GM19463 (cell line): ENCODE measurements at regions not wholly inside any gene's neighbourhood (a gene's known extent, or its start where the extent isn't known, plus 50 kb on each side); places are given as distances from the start of the nearest gene placed in this dataset.

Experiments
- ATAC-seq: cut with Tn5 transposase; IDR thresholded peaks from one replicate; pipeline ENCODE4 v1.9.1; 2021; ENCODE audit warnings: mild to moderate bottlenecking, moderate library complexity; ENCODE audit not compliant: unreplicated experiment

DNA sequence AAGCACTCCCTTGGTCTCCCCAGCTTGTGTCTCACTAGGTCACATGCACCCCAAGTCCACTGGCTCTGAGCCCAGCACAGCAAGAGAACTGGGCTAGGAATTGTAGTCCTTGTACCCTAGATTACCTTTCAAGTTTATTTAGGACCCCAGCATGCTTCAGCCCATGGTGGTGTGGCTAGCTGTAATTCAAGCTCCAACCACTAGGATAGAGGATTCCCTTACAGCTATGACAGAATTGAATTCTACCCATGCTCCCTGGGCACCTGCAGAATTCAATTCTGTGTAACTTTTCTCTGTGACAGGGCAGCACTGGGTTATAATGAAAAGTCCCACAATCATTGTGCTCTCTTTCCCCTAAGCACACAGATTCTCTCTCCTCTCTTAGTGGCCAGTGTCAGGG, 253.8 kb upstream of the DMD start:
- no peak for ATAC-seq

DNA sequence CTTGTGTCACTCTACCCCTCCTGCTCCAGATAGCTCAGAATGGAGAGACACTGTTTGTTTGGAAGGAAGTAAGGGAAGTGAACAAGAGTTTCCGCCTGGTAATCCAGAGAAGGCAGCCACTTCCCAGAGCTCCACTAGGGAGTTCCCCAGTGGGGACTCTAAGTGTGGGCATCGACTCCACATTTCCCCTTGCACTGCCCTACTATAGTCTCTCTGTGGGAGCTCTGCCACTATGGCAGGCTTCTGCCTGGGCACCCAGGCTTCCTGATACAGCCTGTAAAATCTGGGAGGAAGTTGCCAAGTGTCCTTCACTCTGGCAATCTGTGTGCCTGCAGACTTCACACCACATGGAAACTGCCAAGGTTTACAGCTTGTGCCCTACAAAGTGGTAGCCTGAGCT, 245.8 kb upstream of the DMD start:
- no peak for ATAC-seq

DNA sequence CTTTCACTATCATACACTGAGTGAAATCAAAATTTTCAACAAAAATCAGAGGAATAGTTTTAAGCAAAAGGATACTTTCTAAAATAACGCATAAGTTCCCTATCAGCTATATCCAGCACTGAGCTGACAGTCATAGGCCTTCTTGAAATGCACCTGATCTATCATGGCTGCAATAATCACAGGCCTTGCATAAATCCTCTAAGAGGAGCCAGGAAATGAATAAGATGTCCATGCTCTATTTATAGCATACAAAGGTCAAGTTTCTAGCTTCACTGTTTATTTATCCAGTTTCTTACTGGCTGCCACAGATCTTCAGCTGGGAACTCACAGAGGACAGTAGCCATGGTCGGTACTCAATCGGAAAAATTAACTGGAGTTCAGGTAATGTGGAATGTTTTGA, 235.9 kb upstream of the DMD start:
- no peak for ATAC-seq

DNA sequence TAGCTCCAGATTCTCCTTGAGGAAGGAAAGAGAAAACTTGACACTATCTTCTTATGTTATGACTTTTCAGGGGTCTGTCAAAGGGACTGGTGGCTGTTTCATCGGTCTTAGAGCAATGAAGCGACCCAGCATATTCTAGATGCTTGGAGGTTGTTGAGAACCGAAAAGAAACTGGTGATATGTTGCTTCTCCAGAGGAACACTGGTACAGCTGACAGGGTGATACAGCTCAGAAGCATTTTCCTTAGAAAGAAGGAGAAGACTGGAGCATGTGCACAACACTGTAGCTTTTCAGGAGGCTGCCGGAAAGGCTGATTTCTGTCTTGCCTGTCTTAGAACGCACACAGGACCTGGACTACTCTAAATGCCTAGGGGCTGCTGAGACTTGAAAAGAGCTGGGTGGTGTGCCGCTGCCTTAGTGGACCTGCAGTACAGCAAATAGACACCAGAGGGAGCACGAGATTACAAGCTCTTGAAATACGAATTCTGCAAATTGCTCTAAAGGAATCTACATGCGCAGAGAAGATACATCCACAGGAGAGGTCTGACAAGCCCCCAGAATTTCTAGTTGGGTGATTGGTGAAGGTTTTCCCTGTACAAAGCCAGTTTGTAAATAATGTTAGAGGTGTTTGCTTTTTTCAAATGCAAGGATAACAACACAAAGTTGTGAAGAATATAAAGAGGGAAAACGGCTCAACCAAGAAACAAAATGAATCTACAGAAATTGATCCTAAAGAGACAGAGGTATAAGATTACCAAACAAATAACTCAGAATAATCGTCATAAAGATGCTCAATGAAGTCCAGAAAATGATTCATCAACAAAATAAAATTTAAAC, 223.1 kb upstream of the DMD start:
- peak; percentile 63 for ATAC-seq

DNA sequence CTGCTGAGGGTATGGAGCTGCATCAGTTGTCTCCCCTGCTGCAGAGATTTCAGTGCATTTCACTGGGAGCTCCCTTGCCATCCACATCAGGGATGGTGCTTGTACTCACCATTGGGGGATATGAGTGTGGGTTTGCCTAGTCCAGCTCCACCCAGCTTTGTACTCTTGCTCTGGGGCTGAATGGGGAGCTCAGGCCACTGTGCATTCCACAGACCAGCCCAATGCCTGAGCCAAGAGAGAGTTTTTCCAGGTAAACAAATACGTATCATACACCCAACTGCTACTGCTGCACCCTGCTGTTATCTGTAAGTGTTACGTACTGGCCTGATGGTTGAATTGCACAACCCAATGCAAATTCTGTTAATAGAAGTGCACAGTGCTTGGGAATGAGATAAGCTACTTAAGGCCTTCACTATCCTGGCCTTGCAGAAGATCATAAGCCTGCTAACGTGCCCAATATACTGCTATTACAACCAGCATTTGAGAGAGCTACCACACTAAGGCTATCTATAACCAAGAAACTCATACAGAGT, 205.0 kb upstream of the DMD start:
- ATAC-seq: no peak

DNA sequence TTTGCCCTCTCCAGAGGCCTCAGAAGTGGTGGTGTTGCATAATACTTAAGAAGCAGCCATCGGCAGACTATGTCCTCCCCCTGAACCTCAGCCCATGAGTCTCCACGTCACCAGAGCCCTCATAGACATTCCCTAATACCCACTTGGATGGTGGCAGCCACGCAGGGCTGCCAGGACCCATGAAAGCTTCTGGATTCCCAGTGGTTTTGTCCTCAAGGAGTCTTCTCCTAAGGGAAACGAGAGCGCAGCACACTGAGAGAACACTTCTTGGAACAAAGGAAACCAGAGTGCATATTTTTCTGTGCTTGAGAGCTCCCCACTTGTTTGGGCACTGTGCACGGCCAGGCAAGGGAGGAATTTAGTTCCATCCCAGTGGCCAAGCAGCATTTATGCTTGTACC, 204.1 kb upstream of the DMD start:
- no peak for ATAC-seq

DNA sequence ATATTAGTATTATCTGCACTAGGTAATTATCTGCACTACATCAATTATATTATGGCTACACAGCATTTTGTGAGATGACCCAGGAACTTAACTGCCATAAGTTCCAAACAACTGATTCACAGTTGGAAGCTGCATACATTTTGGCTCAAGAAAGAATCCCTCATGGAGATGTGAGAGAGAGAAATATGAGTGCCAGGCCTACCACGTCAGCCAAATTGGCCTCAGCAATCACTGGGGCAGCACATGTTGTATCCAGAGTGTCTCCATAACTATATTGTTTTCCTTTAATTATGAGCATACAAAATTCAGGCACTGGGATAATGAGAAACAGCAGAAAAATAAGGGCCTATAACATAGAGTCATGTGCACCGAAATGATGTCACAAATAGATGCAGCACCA, 174.2 kb upstream of the DMD start:
- no peak for ATAC-seq

DNA sequence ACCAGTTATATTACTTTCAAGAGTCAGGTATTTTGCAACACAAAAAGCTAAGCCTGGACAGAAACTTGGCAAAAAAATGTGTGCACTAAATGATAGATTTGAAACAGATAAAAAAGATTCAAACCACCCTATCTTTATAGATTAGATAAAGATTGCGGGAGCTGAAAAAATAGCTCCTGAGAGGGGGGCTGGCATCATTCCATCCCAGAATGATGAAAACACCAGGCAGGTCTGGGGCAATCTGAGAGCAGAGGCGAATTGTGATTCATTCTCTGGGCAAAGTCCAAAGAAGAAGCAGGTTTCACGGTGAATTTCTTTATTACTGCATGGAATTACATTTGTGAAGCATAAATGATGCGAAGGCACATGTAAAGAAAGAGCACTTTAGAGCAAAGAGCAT, 168.5 kb upstream of the DMD start:
- ATAC-seq: no peak

DNA sequence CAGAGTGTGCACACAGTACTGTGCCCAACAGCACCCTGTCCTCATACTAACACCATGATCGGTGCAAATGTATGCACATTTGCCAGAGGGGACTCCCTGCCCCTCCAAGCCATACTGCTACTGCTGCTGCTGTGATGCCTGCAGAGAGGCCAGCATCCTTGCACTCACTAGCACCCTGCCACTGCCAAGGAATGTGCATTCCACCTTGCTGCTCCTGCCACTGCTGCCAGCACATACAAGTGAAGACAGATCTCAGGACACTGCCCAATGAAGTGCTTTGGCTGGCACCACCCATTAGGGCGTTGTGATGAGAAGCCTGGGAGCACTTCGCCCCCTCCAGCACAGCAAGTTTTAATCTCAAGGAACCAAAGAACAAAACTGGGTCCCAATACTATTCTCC, 146.3 kb upstream of the DMD start:
- no peak for ATAC-seq

DNA sequence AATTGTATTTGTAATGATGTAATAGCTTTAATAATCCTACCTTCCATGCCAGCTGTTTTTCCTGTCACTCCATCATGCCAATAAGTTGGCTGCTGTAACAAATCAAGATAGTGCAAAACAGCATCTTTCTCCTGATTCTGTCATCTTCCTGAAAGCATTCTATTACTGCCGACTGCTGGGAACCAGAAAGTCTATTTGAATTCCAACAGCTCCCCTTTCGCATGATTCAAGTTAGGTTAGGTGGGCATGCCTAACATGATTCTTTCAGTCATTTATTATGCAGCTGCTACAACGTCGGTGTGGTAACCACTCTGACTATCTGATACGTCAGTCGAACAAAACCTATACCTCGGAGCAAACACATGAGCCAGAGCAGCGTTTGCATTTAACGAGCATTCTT, 127.9 kb upstream of the DMD start:
- no peak for ATAC-seq

DNA sequence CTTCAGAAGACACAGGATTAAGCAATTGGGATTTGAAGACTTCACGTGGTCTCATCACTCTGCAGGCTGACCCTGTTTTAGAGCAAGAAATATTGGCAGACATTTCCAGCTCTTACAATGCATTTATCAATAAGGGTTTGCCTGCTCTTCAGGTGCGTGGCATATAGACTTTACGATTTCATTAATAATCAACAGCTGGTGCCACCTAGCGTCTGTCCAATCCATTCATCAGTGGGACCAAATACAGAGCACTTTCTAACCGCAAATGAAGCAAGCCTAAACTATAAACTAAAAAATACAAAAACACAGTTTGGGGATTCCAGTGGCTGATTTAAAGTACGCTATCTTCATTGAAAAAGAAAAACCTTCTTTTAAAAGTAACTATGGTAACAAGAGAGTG, 125.4 kb upstream of the DMD start:
- no peak for ATAC-seq

DNA sequence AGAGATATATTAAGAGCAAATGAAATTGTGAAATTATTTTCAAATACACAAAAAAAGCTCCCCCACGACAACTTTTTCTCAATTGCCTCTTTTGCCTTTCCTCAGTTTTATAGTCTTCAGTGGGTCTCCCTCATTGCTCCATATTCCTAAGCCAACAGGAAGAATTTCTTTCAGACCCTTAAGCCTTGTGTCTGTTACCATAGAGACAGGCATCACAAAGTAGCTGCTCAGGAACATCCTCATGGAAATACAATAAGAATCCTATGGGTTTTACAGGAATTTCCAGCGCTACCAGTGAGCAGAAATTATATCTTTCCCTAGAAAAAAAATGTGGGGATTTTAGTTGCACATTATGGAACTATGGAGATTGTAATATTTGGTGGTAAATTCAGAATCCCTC, 121.9 kb upstream of the DMD start:
- no peak for ATAC-seq

DNA sequence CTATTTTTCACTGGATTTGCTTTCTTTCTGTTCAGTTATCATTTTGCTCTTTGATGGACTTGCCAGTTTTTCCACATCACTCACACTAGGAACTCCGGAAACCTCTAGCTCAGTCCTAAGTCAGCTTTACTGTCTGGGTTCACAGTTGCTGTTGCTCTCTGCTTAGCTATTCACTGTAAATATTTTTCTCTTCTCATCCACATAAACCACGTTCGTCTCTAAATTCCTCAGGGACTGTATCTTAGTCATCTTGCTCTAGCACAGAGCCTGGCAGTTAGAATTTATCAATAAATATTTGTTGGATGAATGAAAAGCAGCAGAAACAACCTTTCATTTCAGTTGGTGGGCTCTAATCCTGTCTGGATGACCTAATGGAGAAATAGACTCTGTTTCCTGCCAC, 119.4 kb upstream of the DMD start:
- ATAC-seq: no peak

DNA sequence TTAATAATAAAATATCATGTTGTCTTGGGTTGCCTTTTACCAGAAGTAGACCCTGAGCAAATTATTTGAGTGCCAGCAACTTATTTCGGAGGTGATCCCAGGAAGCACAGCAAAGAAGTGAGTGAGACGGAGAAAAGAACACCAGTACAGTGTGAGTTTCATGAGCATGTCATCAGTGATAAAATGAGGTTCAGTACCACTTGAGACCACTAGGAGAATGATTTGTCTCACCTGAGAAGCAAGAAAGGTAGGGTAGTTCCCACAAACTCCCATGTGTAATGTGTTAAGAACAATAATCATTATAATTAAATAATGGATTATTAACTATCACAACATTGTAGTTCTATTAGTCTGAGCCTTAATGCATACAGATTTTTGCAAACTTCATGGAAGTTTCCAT, 112.8 kb upstream of the DMD start:
- ATAC-seq: no peak

DNA sequence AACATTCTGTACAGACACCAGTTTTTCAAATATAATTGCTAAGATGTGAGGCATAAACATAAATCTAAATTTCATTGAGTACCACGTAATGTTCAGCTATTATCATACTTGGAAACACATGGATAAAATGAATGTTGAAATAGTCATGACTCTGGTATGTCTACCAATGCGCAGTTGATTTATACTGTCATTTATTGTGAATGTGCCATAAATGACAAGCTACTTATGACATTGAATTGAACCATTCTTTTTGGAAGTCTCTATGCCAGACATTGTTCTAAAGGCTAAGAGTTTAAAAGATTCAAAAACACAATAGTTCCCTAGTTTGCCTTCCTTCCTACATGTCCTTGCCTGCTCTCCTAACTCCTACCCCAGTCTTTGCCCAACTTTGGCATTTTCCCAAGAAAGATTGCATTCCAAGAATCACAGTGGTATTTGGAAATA, 96.6 kb upstream of the DMD start:
- ATAC-seq: no peak

DNA sequence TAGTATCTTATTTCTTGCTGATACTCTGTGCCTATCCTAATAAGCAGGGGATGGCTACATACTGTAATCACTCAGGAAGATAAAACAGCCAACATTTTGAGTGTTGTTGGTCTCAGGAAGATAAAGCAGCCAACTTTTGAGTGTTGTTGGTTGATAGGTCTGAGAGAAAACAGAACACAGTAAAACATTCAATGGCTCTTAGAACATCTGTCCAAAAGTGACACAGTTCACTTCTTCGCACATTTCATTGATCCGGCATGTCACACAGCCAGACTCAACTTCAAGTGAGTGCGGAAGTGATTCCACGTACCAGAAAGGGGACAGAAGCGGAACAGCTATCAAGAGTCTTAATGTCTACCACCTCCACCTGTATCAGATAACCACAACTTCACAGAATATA, 87.3 kb upstream of the DMD start:
- ATAC-seq: no peak

DNA sequence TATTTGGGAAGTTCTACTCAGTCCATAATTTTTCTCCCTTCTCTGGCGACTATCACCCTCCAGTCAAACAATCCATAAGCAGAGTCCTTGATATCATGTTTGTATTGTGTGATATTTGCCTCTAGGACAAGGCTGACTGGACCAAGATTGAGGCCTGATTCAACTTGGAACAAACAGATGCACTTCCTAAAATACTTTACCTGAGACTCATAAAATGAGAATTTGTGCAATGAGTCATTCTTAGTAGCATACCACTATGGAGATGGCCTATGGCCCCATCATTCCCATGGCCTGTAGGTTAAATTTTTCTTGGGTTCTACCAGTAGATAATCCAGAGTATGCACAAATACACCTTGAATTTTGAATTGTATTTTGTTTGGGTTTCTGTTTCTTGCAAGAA, 74.2 kb upstream of the DMD start:
- no peak for ATAC-seq

DNA sequence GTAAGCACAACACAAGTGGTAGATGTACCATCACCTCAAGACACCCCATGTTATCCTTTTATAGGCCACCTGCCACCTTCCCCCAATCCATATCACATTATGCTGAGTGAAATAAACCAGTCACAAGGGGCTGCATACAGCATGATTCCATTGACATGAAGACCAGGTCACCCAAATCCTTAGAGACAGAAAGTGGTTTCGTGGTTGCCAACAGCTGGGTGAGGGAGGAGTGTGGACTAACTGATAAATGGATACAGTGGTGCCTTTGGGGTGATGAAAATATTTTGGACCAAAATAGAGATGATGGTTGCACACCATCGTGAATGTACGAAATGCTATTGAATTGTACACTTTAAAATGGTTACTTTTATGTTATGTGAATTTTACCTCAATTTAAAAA, 65.7 kb upstream of the DMD start:
- no peak for ATAC-seq

DNA sequence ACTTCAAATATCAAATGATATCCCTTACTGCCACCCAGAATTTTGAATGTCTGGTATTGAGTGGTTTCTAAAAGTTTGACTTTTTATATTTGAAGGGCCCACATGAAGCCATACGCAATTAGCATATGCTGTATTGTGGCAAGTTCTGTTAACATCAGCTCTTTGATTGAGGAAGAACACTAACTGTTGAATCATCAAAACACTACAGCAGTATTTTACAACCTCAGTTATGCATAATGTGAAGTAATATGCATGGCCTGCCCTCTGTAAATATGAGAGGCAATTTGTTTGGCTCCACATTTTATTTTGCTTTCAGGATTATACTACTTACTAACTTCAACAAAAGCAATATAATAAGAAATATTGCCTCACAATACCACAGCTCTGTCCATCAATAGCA, 62.2 kb upstream of the DMD start:
- ATAC-seq: no peak

DNA sequence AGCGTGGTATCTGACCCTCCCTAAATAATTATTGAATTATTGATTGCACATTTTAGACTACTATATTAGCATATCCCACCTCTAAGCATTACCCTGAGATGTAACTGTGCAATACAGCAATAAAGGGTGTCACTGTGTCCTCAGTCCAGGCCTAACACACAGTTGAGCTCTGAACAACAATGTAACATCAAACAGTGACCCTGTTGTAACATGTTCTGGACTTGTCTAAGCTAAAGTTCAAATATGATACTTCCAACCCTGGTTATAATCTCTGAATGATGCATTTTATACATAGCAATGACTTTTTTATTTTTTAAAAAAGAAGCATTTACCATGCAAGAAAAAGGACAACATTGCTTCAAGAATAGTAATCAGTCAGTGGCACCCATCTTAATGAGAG, 61.6 kb upstream of the DMD start:
- no peak for ATAC-seq
